Trophoblast cell (in vitro differentiated cells and primary cell): ENCODE measurements at regions not wholly inside any gene's neighbourhood (a gene's known extent, or its start where the extent isn't known, plus 50 kb on each side); places are given as distances from the start of the nearest gene placed in this dataset.
"Not testable (repeated sequence)": the region's sequence is repeated elsewhere in the genome, so short reads cannot be mapped to it uniquely, and the experiment has no call there.

Experiments used
- DNase-seq, 2 donors: peaks; one replicate each; pipeline ENCODE4 v3.0.0-alpha.2; 2016
- H2AFZ ChIP-seq: 2 replicates; pipeline ENCODE4 v1.6.1; 2013; ENCODE audit warnings: low read length, moderate library complexity, mild to moderate bottlenecking; ENCODE audit not compliant: insufficient read depth, poor library complexity
- H2AK5ac ChIP-seq: 2 replicates; pipeline ENCODE4 v1.6.1; 2013; ENCODE audit warnings: mild to moderate bottlenecking, low read length
- H2BK120ac ChIP-seq: 2 replicates; pipeline ENCODE4 v1.6.1; 2013; ENCODE audit warnings: low read length, mild to moderate bottlenecking, moderate library complexity; ENCODE audit not compliant: insufficient read depth, poor library complexity
- H2BK12ac ChIP-seq: 2 replicates; pipeline ENCODE4 v1.6.1; 2013; ENCODE audit warnings: mild to moderate bottlenecking, low read length, moderate library complexity
- H2BK5ac ChIP-seq: 2 replicates; pipeline ENCODE4 v1.6.1; 2013; ENCODE audit warnings: low read length, low read depth, moderate library complexity, mild to moderate bottlenecking; ENCODE audit not compliant: poor library complexity
- H3K14ac ChIP-seq: 2 replicates; pipeline ENCODE4 v1.6.1; 2013; ENCODE audit warnings: mild to moderate bottlenecking, low read length
- H3K18ac ChIP-seq: 2 replicates; pipeline ENCODE4 v1.6.1; 2013; ENCODE audit warnings: mild to moderate bottlenecking, low read length
- H3K23ac ChIP-seq: 2 replicates; pipeline ENCODE4 v1.6.1; 2013; ENCODE audit warnings: low read length
- H3K27ac ChIP-seq: 2 replicates; pipeline ENCODE4 v1.5.1; 2013; ENCODE audit warnings: low read depth, mild to moderate bottlenecking, inconsistent platforms, low read length, moderate library complexity
- H3K27me3 ChIP-seq: 2 replicates; pipeline ENCODE4 v1.6.1; 2013; ENCODE audit warnings: inconsistent platforms, mild to moderate bottlenecking, low read length, moderate library complexity; ENCODE audit not compliant: insufficient read depth
- H3K36me3 ChIP-seq, 2 experiments: 1 replicate in 1 of 2; 2 replicates in 1 of 2; pipeline ENCODE4 v1.6.1; 2013; ENCODE audit warnings: low read length in 2 of 2, mild to moderate bottlenecking in 2 of 2, moderate library complexity in 1 of 2; ENCODE audit not compliant: insufficient read depth in 2 of 2, control insufficient read depth in 1 of 2
- H3K4ac ChIP-seq: 2 replicates; pipeline ENCODE4 v1.6.1; 2013; ENCODE audit warnings: low read depth, mild to moderate bottlenecking, low read length, moderate library complexity
- H3K4me1 ChIP-seq, 2 experiments: 1 replicate in 1 of 2; 2 replicates in 1 of 2; pipeline ENCODE4 v1.6.1; 2013; ENCODE audit warnings: low read length in 2 of 2, mild to moderate bottlenecking in 2 of 2, moderate library complexity in 1 of 2; ENCODE audit not compliant: insufficient read depth in 2 of 2, control insufficient read depth in 1 of 2
- H3K4me2 ChIP-seq: 2 replicates; pipeline ENCODE4 v1.6.1; 2013; ENCODE audit warnings: inconsistent platforms, mild to moderate bottlenecking, low read length, moderate library complexity
- H3K4me3 ChIP-seq: 2 replicates; pipeline ENCODE4 v1.5.1; 2013; ENCODE audit warnings: mild to moderate bottlenecking, low read depth, low read length, inconsistent platforms
- H3K79me1 ChIP-seq: one replicate; pipeline ENCODE4 v1.6.1; 2013; ENCODE audit warnings: low read length
- H3K79me2 ChIP-seq: 2 replicates; pipeline ENCODE4 v1.6.1; 2013; ENCODE audit warnings: low read length, mild to moderate bottlenecking; ENCODE audit not compliant: control insufficient read depth, insufficient read depth, poor library complexity
- H3K9ac ChIP-seq: 2 replicates; pipeline ENCODE4 v1.6.1; 2013; ENCODE audit warnings: mild to moderate bottlenecking, low read length
- H3K9me3 ChIP-seq: 2 replicates; pipeline ENCODE4 v1.6.1; 2013; ENCODE audit warnings: low read depth, mild to moderate bottlenecking, control low read depth, inconsistent platforms, low read length; ENCODE audit not compliant: insufficient read depth
- H4K12ac ChIP-seq: 2 replicates; pipeline ENCODE4 v1.6.1; 2013; ENCODE audit warnings: low read depth, mild to moderate bottlenecking, low read length, moderate library complexity
- H4K8ac ChIP-seq: 2 replicates; pipeline ENCODE4 v1.6.1; 2013; ENCODE audit warnings: low read depth, mild to moderate bottlenecking, low read length, moderate library complexity
- H4K91ac ChIP-seq: one replicate; pipeline ENCODE4 v1.6.1; 2013; ENCODE audit warnings: low read depth, mild to moderate bottlenecking, low read length, moderate library complexity
- WGBS: extraction: QIAGEN DNeasy Blood & Tissue Kit; methylation state at CpG from one replicate; pipeline ENCODE4 v1.1.7; 2013; ENCODE audit warnings: missing lambda C conversion rate; ENCODE audit not compliant: insufficient read length, insufficient coverage; ENCODE audit errors: extremely low coverage; 5-methylcytosine and 5-hydroxymethylcytosine counted together

GRCh38 chrX:65850821-65851220 lies 183.4 kb downstream of the MSN start:
- not testable (repeated sequence) for H3K27ac ChIP-seq, H2BK5ac ChIP-seq, H3K23ac ChIP-seq, H3K36me3 ChIP-seq, H3K9ac ChIP-seq, H3K4ac ChIP-seq, H4K8ac ChIP-seq, H3K9me3 ChIP-seq, H2BK120ac ChIP-seq, H2BK12ac ChIP-seq, H3K4me3 ChIP-seq, H3K79me2 ChIP-seq, H3K79me1 ChIP-seq, H3K14ac ChIP-seq, H4K91ac ChIP-seq, H3K4me2 ChIP-seq, H4K12ac ChIP-seq, H2AK5ac ChIP-seq, H3K27me3 ChIP-seq, DNase-seq, H3K18ac ChIP-seq, H2AFZ ChIP-seq
- WGBS = no CpG with 5 or more reads among the region's 2 CpGs
- H3K4me1 ChIP-seq = peaks cover 6 to 11% of the 10 kb centered on the region in 2 experiments

- H3K4me1 ChIP-seq = peaks cover 6 to 11% of the 10 kb centered on the region in 2 experiments
- H3K36me3 ChIP-seq = no peaks in the 10 kb centered on the region
- H2BK5ac ChIP-seq = no peak overlapping the region
- H4K91ac ChIP-seq = no peak overlapping the region
- no peak overlapping the region for H4K8ac ChIP-seq
- no peak overlapping the region for H2AFZ ChIP-seq
- WGBS = no CpG with 5 or more reads among the region's 2 CpGs
- no peak overlapping the region for H3K27ac ChIP-seq
- H3K4me3 ChIP-seq = no peak overlapping the region
- no peak overlapping the region for H3K18ac ChIP-seq
- no peak overlapping the region for H3K4ac ChIP-seq
- H2BK120ac ChIP-seq = no peak overlapping the region
- H4K12ac ChIP-seq = no peak overlapping the region
- H2AK5ac ChIP-seq = no peak overlapping the region
- H3K9ac ChIP-seq = no peak overlapping the region
- no peak overlapping the region for H3K4me2 ChIP-seq
- H3K14ac ChIP-seq = no peak overlapping the region
- H3K9me3 ChIP-seq = no peaks in the 10 kb centered on the region
- DNase-seq = peak; percentile 28 to 62
- H3K79me1 ChIP-seq = peaks cover 4% of the 10 kb centered on the region
- H2BK12ac ChIP-seq = no peak overlapping the region
- H3K27me3 ChIP-seq = no peaks in the 10 kb centered on the region
- no peaks in the 10 kb centered on the region for H3K79me2 ChIP-seq
- no peak overlapping the region for H3K23ac ChIP-seq
These were observed 179.5 kb downstream of the MSN start for GRCh38 chrX:65846974-65847373.

GRCh38 chrX:65841263-65841662 lies 173.8 kb downstream of the MSN start:
- Histone ChIP-seq H3K4me2 (no peak overlapping the region), H3K4me1 (peaks cover 0 to 1% of the 10 kb centered on the region in 2 experiments), H4K8ac (no peak overlapping the region), H3K79me1 (no peaks in the 10 kb centered on the region), H3K79me2 (no peaks in the 10 kb centered on the region), H2AK5ac (no peak overlapping the region), H4K91ac (no peak overlapping the region), H3K36me3 (no peaks in the 10 kb centered on the region), H2BK120ac (no peak overlapping the region), H3K4me3 (no peak overlapping the region), H3K14ac (no peak overlapping the region), H3K9me3 (no peaks in the 10 kb centered on the region), H2AFZ (no peak overlapping the region), H3K27me3 (no peaks in the 10 kb centered on the region), H4K12ac (no peak overlapping the region), H3K18ac (no peak overlapping the region), H3K9ac (no peak overlapping the region), H3K4ac (no peak overlapping the region), H3K27ac (no peak overlapping the region), H3K23ac (no peak overlapping the region), H2BK12ac (no peak overlapping the region), H2BK5ac (no peak overlapping the region)
- WGBS = no CpG with 5 or more reads among the region's 2 CpGs
- DNase-seq = no peak

GRCh38 chrX:65838674-65839073 lies 171.2 kb downstream of the MSN start:
- Histone ChIP-seq H3K4me3 (no peak overlapping the region), H3K9ac (no peak overlapping the region), H2AK5ac (no peak overlapping the region), H4K91ac (no peak overlapping the region), H3K27me3 (no peaks in the 10 kb centered on the region), H3K4me1 (no peaks in the 10 kb centered on the region), H3K14ac (no peak overlapping the region), H3K36me3 (no peaks in the 10 kb centered on the region), H3K18ac (no peak overlapping the region), H3K79me1 (no peaks in the 10 kb centered on the region), H3K4ac (no peak overlapping the region), H3K4me2 (no peak overlapping the region), H2BK5ac (no peak overlapping the region), H2BK120ac (no peak overlapping the region), H2BK12ac (no peak overlapping the region), H2AFZ (no peak overlapping the region), H3K27ac (no peak overlapping the region), H4K12ac (no peak overlapping the region), H4K8ac (no peak overlapping the region), H3K79me2 (no peaks in the 10 kb centered on the region), H3K23ac (no peak overlapping the region), H3K9me3 (no peaks in the 10 kb centered on the region)
- no CpG with 5 or more reads among the region's 3 CpGs for whole genome bisulfite sequencing
- no peak for DNase-seq
